CD14-positive monocyte (primary cell): ENCODE measurements at regions not wholly inside any gene's neighbourhood (a gene's known extent, or its start where the extent isn't known, plus 50 kb on each side); places are given as distances from the start of the nearest gene placed in this dataset.

ENCODE experiments used
- DNase-seq, 3 donors: peaks; one replicate each; pipeline ENCODE4 v3.0.0-alpha.2; 2011 to 2022
- H2AFZ ChIP-seq: 2 replicates; pipeline ENCODE4 v1.6.0; 2012; ENCODE audit warnings: mild to moderate bottlenecking, low read depth, low read length, inconsistent platforms; ENCODE audit not compliant: insufficient read depth, poor library complexity, severe bottlenecking
- H3K27ac ChIP-seq, 2 donors: 1 replicate in 1 of 2; 2 replicates in 1 of 2; pipeline ENCODE4 v1.5.1; 2012 to 2013; ENCODE audit warnings: low read length in 2 of 2, control low read depth in 1 of 2, inconsistent platforms in 1 of 2, low read depth in 1 of 2, mild to moderate bottlenecking in 1 of 2
- H3K27me3 ChIP-seq, 2 donors: one replicate each; pipeline versions ENCODE4 v1.6.0 to v1.6.1; 2011 to 2013; ENCODE audit warnings: low read length in 2 of 2; ENCODE audit not compliant: control insufficient read depth in 2 of 2, insufficient read depth in 2 of 2
- H3K36me3 ChIP-seq, 2 donors: replicated peaks in 1 of 2; 1 replicate in 1 of 2; 2 replicates in 1 of 2; pipeline versions ENCODE4 v1.5.1 to v1.6.1; 2012 to 2013; ENCODE audit warnings: low read length in 2 of 2, control low read depth in 1 of 2, inconsistent platforms in 1 of 2, mild to moderate bottlenecking in 1 of 2; ENCODE audit not compliant: insufficient read depth in 2 of 2, control insufficient read depth in 1 of 2
- H3K4me1 ChIP-seq, 2 donors: 1 replicate in 1 of 2; 2 replicates in 1 of 2; pipeline versions ENCODE4 v1.5.1 to v1.6.1; 2012 to 2013; ENCODE audit warnings: low read length in 2 of 2, control low read depth in 1 of 2, inconsistent platforms in 1 of 2, mild to moderate bottlenecking in 1 of 2, moderate library complexity in 1 of 2; ENCODE audit not compliant: insufficient read depth in 2 of 2, control insufficient read depth in 1 of 2
- H3K4me2 ChIP-seq: replicated peaks from 2 replicates; pipeline ENCODE3; 2012; ENCODE audit warnings: low read length, moderate library complexity, mild to moderate bottlenecking; ENCODE audit not compliant: poor library complexity, severe bottlenecking; ENCODE audit errors: extremely low read depth
- H3K4me3 ChIP-seq, 3 experiments: fragments of 200-600 bp in 1 of 3; sonication (generic) in 1 of 3; replicated peaks in 1 of 3; 1 replicate in 2 of 3; 2 replicates in 1 of 3; pipeline ENCODE4 v1.5.1; 2011 to 2013; ENCODE audit warnings: low read length in 3 of 3, mild to moderate bottlenecking in 3 of 3, control low read depth in 2 of 3, low read depth in 2 of 3, inconsistent platforms in 1 of 3, moderate library complexity in 1 of 3
- H3K79me2 ChIP-seq: 2 replicates; pipeline ENCODE4 v1.6.0; 2012; ENCODE audit warnings: mild to moderate bottlenecking, control low read depth, inconsistent platforms, low read length, moderate library complexity; ENCODE audit not compliant: insufficient read depth
- H3K9ac ChIP-seq: 2 replicates; pipeline ENCODE4 v1.6.0; 2017; ENCODE audit warnings: low read length, mild to moderate bottlenecking; ENCODE audit not compliant: insufficient read depth, poor library complexity, severe bottlenecking
- H3K9me3 ChIP-seq, 2 donors: replicated peaks in 1 of 2; 1 replicate in 1 of 2; 2 replicates in 1 of 2; pipeline versions ENCODE4 v1.5.1 to v1.6.1; 2012 to 2013; ENCODE audit warnings: low read length in 2 of 2, control low read depth in 1 of 2; ENCODE audit not compliant: control insufficient read depth in 1 of 2, insufficient read depth in 1 of 2
- H4K20me1 ChIP-seq: 2 replicates; pipeline ENCODE4 v1.6.0; 2012; ENCODE audit warnings: mild to moderate bottlenecking, low read length, control low read depth, moderate library complexity; ENCODE audit not compliant: insufficient read depth
- H3K27ac Mint-ChIP-seq, 7 donors: one replicate each; pipeline ENCODE4 v1.8.0; 2020; ENCODE audit warnings: mild to moderate bottlenecking in 7 of 7, mixed read lengths in 7 of 7, moderate library complexity in 6 of 7, inconsistent platforms in 2 of 7
- H3K27me3 Mint-ChIP-seq, 3 donors: one replicate each; pipeline ENCODE4 v1.8.0; 2021 to 2022; ENCODE audit warnings: low read depth in 3 of 3, mild to moderate bottlenecking in 3 of 3, mixed read lengths in 3 of 3, moderate library complexity in 3 of 3, inconsistent platforms in 1 of 3
- H3K36me3 Mint-ChIP-seq, 2 donors: one replicate each; pipeline ENCODE4 v1.8.0; 2020; ENCODE audit warnings: mixed read lengths in 2 of 2, inconsistent platforms in 1 of 2, mild to moderate bottlenecking in 1 of 2
- H3K4me1 Mint-ChIP-seq: one replicate; pipeline ENCODE4 v1.8.0; 2020; ENCODE audit warnings: mild to moderate bottlenecking, mixed read lengths
- H3K4me3 Mint-ChIP-seq, 2 donors: one replicate each; pipeline ENCODE4 v1.8.0; 2020; ENCODE audit warnings: mild to moderate bottlenecking in 2 of 2, mixed read lengths in 2 of 2, moderate library complexity in 1 of 2
- H3K9me3 Mint-ChIP-seq, 7 donors: one replicate each; pipeline ENCODE4 v1.8.0; 2020 to 2022; ENCODE audit warnings: mixed read lengths in 7 of 7, mild to moderate bottlenecking in 6 of 7, moderate library complexity in 6 of 7, inconsistent platforms in 2 of 7
- CTCF ChIP-seq: fragments of 200-600 bp; IDR thresholded peaks from one replicate; pipeline ENCODE4 v1.8.0; 2022; ENCODE audit warnings: antibody characterized with exemption, mild to moderate bottlenecking
- WGBS: methylation state at CpG from one replicate; pipeline ENCODE4 v1.1.5; 2013; ENCODE audit warnings: missing lambda C conversion rate; ENCODE audit not compliant: insufficient coverage; 5-methylcytosine and 5-hydroxymethylcytosine counted together
- intact Hi-C, 2 donors: fragments of 100-400 bp; cut with micrococcal nuclease; formaldehyde crosslinking; loops; one replicate each; pipeline versions ENCODE4 v1.15.0 to v1.15.1; 2023

- H3K27me3 ChIP-seq, result no peaks in the 10 kb centered on the region
- no peak overlapping the region for H3K4me3 ChIP-seq
- no peak overlapping the region for H3K4me3 Mint-ChIP-seq
- no peak overlapping the region for H3K27ac ChIP-seq
- WGBS, result 90% methylated on average over 2 of the region's 5 CpGs
- no peaks in the 10 kb centered on the region for H3K36me3 ChIP-seq
- H3K9ac ChIP-seq, result no peak overlapping the region
- no peak overlapping the region for H3K4me2 ChIP-seq
- H3K9me3 Mint-ChIP-seq, result peaks cover 0 to 8% (median 5%) of the 10 kb centered on the region in 7 donors
- H3K79me2 ChIP-seq, result no peaks in the 10 kb centered on the region
- no peak overlapping the region for H2AFZ ChIP-seq
- intact Hi-C loops, result no loop called here
- H3K27me3 Mint-ChIP-seq, result no peaks in the 10 kb centered on the region
- peaks cover 12 to 13% of the 10 kb centered on the region in 2 donors for H3K4me1 ChIP-seq
- no peaks in the 10 kb centered on the region for H4K20me1 ChIP-seq
- H3K27ac Mint-ChIP-seq, result no peak overlapping the region
- H3K9me3 ChIP-seq, result peaks cover 0 to 2% of the 10 kb centered on the region in 2 donors
- no peak for DNase-seq
- H3K36me3 Mint-ChIP-seq, result no peaks in the 10 kb centered on the region
- peaks cover 24% of the 10 kb centered on the region for H3K4me1 Mint-ChIP-seq
- no peak for TF ChIP-seq CTCF
These were observed 76.4 kb downstream of the GLUL start for GRCh38 chr1:182315167-182315556.

DNA sequence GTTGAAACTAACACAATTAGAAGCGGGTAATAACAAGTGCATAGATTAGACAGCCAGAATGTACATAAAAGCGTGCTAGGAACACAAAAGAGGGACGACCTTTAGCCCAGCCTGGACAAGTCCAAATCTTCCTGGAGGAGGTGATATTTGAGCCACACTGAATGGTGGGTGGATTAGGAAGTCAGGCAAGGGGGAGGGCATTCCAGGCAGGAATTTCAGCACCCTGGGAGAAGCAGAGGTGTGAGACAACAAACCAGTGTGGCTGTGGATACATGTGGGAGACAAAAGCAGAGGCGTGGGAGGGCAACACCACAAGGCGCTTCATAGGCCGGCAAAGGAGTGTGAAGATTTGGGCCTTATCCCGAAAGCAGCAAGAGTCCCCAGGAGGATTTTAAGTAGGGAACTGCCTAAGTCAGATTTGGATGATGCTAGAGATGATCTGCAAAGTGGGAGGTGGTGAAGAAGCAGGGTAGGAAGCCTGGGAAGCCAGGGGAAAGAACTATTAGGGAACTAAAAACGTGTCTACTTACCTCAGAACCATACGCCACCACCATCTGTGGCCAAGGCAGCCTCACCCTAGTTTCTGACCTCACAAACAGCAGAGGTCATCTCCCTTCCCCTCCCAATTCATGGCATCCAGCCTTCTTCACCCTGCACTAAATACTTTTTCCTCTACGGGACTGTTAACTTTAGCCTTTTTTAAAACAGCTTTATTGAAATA lies 81.8 kb downstream of the GLUL start:
- Histone ChIP-seq H3K4me1 (peaks cover 0 to under 1% of the 10 kb centered on the region in 2 donors), H2AFZ (no peak overlapping the region), H3K79me2 (no peaks in the 10 kb centered on the region), H4K20me1 (no peaks in the 10 kb centered on the region), H3K4me3 (no peak overlapping the region), H3K27me3 (no peaks in the 10 kb centered on the region), H3K9ac (no peak overlapping the region), H3K4me2 (no peak overlapping the region), H3K36me3 (no peaks in the 10 kb centered on the region), H3K9me3 (no peaks in the 10 kb centered on the region), H3K27ac (no peak overlapping the region)
- WGBS, result 73% methylated on average over 6 of the region's 10 CpGs
- H3K4me3 Mint-ChIP-seq, result no peak overlapping the region
- H3K9me3 Mint-ChIP-seq, result peaks cover 0 to 3% (median 0%) of the 10 kb centered on the region in 7 donors
- H3K36me3 Mint-ChIP-seq, result no peaks in the 10 kb centered on the region
- H3K27ac Mint-ChIP-seq, result no peak overlapping the region
- no peak for TF ChIP-seq CTCF
- no peak for DNase-seq
- intact Hi-C loops, result no loop called here
- peaks cover under 1% of the 10 kb centered on the region for H3K4me1 Mint-ChIP-seq
- peaks cover 0 to 1% (median 0%) of the 10 kb centered on the region in 3 donors for H3K27me3 Mint-ChIP-seq
